ENCODE measurements at regions not wholly inside any gene's neighbourhood (a gene's known extent, or its start where the extent isn't known, plus 50 kb on each side); places are given as distances from the start of the nearest gene placed in this dataset.
A peak's percentile ranks its signal among the peaks of the same experiment; 100 is the strongest.

- no peak for TF ChIP-seq CTCF (IDR thresholded peaks at IDR 0.05; ENCODE audit: low read depth, low read length)
- DNase-seq (ENCODE audit: low read depth in 2 of 2) = peak; percentile 40 to 57
Measured at GRCh38 chr1:232377494-232377770, 252.5 kb downstream of the SIPA1L2 start.

DNA sequence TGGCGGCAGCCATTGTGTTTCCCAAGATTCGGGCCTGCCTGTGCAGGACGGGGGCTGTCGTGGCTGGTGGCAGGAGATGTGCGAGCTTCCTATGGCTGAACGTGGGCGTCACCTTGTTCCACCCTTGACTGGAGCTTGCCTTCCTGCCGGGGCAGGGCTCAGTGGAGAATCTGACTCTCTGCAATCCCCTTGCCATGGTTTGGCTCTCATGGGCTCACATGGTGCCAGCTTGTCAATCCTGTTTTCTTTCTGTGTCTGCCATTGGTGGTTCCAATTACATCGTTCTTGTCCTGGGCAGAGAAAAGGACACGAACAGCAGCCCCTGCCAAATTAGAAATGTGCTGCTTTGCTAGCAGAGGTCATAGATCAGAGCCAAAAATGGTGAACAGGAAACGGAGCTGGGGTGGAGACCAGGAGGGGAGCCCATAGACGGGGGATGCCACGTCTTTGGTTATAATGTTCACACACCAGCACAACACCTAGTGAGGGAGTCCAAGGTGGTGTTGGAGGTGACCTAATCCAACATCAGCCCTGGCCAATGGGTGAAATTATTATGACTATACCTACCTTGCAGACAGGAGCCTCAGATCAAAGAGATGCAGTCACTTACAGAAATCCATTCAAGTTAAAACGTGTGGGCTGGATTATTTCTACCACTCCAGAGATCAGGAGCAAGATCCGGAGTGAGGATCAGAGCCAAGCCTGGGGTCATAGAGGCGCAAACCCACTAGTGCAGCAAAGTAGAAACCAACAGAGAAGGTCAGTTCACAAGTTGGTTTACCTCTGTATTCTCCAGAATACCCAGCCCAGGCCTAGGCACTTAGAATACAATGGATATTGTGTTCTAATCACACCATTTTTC is 253.1 kb downstream of the SIPA1L2 start:
- DNase-seq (ENCODE audit: low read depth in 2 of 2) = no peak
- no peak for TF ChIP-seq CTCF (IDR thresholded peaks at IDR 0.05; ENCODE audit: low read depth, low read length)
- H3K4me3 ChIP-seq (replicated peaks in 1 of 2; ENCODE audit: low read depth in 2 of 2, low read length in 2 of 2) = no peak overlapping the region

More at GRCh38 chr1:232377494-232377770, 252.5 kb downstream of the SIPA1L2 start:
- H3K4me3 ChIP-seq (replicated peaks in 1 of 2; ENCODE audit: low read depth in 2 of 2, low read length in 2 of 2) = no peak overlapping the region

- no peak for TF ChIP-seq CTCF (IDR thresholded peaks at IDR 0.05; ENCODE audit: low read depth, low read length)
- no peak for DNase-seq (ENCODE audit: low read depth in 2 of 2)
- no peak overlapping the region for H3K4me3 ChIP-seq (replicated peaks in 1 of 2; ENCODE audit: low read depth in 2 of 2, low read length in 2 of 2)
Measured at GRCh38 chr1:232372841-232373440, 257.0 kb downstream of the SIPA1L2 start.

DNA sequence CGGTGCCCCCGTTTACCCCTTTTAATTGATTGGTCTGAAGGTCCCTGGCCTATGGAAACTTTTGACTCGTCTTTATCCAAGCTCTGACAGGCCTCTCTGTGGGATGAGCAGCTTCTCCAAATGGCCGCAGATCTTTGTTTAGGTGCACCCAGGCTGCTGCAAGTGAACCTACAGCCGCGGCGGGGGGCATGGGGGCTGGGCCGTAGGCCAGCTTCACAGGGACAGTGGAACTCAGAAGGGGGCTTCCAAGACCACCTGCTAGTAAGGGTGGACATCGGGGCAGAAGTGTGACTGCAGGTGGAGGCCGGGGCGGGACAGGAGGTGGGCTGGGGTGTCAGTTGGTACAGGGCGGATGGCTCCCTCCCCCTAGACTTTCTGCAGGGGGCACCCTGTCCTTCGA is 257.5 kb downstream of the SIPA1L2 start:
- no peak for TF ChIP-seq CTCF (IDR thresholded peaks at IDR 0.05; ENCODE audit: low read depth, low read length)
- DNase-seq (ENCODE audit: low read depth in 2 of 2) = no peak
- no peak overlapping the region for H3K4me3 ChIP-seq (replicated peaks in 1 of 2; ENCODE audit: low read depth in 2 of 2, low read length in 2 of 2)

GRCh38 chr1:232369451-232370296 is 260.3 kb downstream of the SIPA1L2 start:
- no peak for DNase-seq (ENCODE audit: low read depth in 2 of 2)
- H3K4me3 ChIP-seq (replicated peaks in 1 of 2; ENCODE audit: low read depth in 2 of 2, low read length in 2 of 2) = no peak overlapping the region
- no peak for TF ChIP-seq CTCF (IDR thresholded peaks at IDR 0.05; ENCODE audit: low read depth, low read length)

DNA sequence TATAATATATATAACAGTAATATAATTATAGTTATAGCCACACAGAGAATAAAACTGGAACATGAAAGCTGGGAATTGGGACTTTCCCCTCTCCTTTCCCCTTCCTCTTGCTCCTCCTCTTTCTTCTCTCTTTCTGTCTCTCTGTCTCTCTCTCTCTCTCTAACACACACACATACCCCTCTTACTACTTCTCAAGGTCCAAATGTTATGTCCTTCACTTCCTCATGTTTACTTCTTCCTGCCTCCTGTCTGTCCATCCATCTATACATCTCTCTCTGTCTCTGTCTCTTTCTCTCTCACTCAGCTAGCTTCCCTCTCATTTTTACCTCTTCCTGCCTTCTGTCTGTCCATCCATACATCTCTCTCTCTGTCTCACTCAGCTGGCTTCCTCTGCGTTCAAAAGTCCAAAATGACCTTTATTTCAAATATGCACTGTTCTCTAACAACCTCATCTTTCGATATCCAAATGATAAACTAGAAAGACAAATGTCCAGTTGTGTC is 261.1 kb downstream of the SIPA1L2 start:
- no peak for TF ChIP-seq CTCF (IDR thresholded peaks at IDR 0.05; ENCODE audit: low read depth, low read length)
- no peak overlapping the region for H3K4me3 ChIP-seq (replicated peaks in 1 of 2; ENCODE audit: low read depth in 2 of 2, low read length in 2 of 2)
- DNase-seq (ENCODE audit: low read depth in 2 of 2) = no peak

Measured in cardiac fibroblast (primary cell).